ENCODE measurements at regions not wholly inside any gene's neighbourhood (a gene's known extent, or its start where the extent isn't known, plus 50 kb on each side); places are given as distances from the start of the nearest gene placed in this dataset.

DNA sequence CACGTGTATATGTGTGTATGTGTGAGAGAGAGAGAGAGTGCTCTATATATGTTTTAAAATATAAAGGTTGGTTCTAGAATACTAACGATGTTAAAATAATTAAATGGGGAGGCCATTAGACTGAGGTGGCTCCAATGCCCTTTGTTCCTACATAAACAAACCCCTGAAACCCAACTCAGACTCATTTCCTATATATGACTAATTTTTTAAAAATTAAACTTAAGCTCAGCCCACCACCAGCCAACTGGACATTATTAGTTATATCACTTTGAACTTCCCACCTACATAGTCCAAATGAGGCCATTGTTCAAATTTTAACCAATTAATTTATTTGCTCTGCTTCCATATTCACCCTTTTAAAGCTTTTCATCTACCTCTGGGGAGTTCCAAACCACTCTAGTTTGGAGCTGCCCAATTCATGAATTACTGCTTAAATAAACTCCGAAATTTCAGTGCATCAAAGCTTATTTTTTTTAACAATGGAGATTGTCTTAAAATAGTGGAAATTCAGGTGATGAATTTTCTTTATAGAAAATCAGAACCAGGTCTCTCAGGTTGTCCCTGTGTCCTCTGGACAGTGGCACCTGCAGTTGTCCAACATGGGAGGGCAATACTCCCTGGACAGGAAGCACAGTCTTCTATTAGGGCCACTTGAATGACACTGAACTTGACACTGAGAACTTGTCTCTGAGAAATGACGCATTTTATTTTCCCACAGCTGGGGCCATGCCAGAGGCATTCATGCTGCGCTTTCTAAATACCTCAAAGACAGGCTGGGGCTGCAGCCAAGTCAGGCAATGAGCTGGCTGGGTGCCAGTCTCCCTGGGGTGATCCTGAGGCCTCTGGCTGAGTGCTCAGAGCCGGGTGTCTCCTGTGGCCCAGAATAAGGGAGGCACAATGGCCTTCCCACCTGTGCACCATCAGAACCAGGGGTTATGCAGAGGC lies 109.5 kb upstream of the TMEM72 start:
- no peak overlapping the region for H3K4me2 ChIP-seq (ENCODE audit: low read depth, low read length, poor library complexity, severe bottlenecking)
- no peaks in the 10 kb centered on the region for H4K20me1 ChIP-seq (ENCODE audit: low read depth, low read length)
- no peaks in the 10 kb centered on the region for H3K9me3 ChIP-seq (ENCODE audit: insufficient read depth, low read length)
- no peak overlapping the region for H3K4me3 ChIP-seq (ENCODE audit: insufficient read depth, low read length, poor library complexity, severe bottlenecking)
- no peaks in the 10 kb centered on the region for H3K79me2 ChIP-seq (ENCODE audit: insufficient read depth, low read length)
- no peaks in the 10 kb centered on the region for H3K9me2 ChIP-seq (replicated peaks; ENCODE audit: insufficient read depth, low read length)
- H3K36me3 ChIP-seq (ENCODE audit: low read length) = no peaks in the 10 kb centered on the region
- no peaks in the 10 kb centered on the region for H3K27me3 ChIP-seq (ENCODE audit: low read length)
- no peak overlapping the region for H3K27ac ChIP-seq (ENCODE audit: low read depth, low read length)
- TF ChIP-seq, protein P1, sequence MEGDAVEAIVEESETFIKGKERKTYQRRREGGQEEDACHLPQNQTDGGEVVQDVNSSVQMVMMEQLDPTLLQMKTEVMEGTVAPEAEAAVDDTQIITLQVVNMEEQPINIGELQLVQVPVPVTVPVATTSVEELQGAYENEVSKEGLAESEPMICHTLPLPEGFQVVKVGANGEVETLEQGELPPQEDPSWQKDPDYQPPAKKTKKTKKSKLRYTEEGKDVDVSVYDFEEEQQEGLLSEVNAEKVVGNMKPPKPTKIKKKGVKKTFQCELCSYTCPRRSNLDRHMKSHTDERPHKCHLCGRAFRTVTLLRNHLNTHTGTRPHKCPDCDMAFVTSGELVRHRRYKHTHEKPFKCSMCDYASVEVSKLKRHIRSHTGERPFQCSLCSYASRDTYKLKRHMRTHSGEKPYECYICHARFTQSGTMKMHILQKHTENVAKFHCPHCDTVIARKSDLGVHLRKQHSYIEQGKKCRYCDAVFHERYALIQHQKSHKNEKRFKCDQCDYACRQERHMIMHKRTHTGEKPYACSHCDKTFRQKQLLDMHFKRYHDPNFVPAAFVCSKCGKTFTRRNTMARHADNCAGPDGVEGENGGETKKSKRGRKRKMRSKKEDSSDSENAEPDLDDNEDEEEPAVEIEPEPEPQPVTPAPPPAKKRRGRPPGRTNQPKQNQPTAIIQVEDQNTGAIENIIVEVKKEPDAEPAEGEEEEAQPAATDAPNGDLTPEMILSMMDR (IDR thresholded peaks at IDR 0.05; ENCODE audit: insufficient read depth, low read length, poor library complexity, severe bottlenecking) = no peak
- TF ChIP-seq EZH2phosphoT487 (conservative IDR thresholded peaks at IDR 0.05; ENCODE audit: low read length) = no peak
- H3K9ac ChIP-seq (ENCODE audit: low read length) = no peak overlapping the region
- no peaks in the 10 kb centered on the region for H3F3A ChIP-seq (ENCODE audit: insufficient read depth)
- no peak overlapping the region for H2AFZ ChIP-seq (ENCODE audit: low read depth, low read length, severe bottlenecking)

DNA sequence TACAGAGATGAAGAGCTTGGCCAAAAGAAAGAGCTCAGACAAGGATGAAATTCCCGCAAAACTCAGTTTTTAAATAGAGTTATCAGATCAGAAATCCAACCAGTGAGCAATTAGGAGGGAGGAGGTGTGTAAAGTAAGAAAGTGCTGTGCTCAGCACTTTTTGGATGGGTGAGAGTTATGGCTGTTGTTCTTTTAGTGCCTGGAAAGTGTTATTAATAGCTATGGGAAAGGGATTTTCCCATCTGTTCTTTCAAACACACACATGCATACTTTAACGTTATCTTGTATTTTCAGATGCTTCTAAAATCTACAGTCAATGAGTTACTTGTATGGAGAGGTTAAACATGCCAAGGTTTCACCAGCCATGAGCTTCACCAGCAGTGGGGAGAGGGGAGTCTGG lies 107.3 kb upstream of the TMEM72 start:
- no peak overlapping the region for H3K27ac ChIP-seq (ENCODE audit: low read depth, low read length)
- no peak overlapping the region for H3K4me3 ChIP-seq (ENCODE audit: insufficient read depth, low read length, poor library complexity, severe bottlenecking)
- no peak overlapping the region for H3K4me2 ChIP-seq (ENCODE audit: low read depth, low read length, poor library complexity, severe bottlenecking)
- no peaks in the 10 kb centered on the region for H3F3A ChIP-seq (ENCODE audit: insufficient read depth)
- TF ChIP-seq, protein P1 (IDR thresholded peaks at IDR 0.05; ENCODE audit: insufficient read depth, low read length, poor library complexity, severe bottlenecking) = no peak
- TF ChIP-seq EZH2phosphoT487 (conservative IDR thresholded peaks at IDR 0.05; ENCODE audit: low read length) = no peak
- H3K27me3 ChIP-seq (ENCODE audit: low read length) = no peaks in the 10 kb centered on the region
- H2AFZ ChIP-seq (ENCODE audit: low read depth, low read length, severe bottlenecking) = no peak overlapping the region
- H4K20me1 ChIP-seq (ENCODE audit: low read depth, low read length) = no peaks in the 10 kb centered on the region
- H3K79me2 ChIP-seq (ENCODE audit: insufficient read depth, low read length) = no peaks in the 10 kb centered on the region
- no peaks in the 10 kb centered on the region for H3K36me3 ChIP-seq (ENCODE audit: low read length)
- H3K9ac ChIP-seq (ENCODE audit: low read length) = no peak overlapping the region
- no peaks in the 10 kb centered on the region for H3K9me3 ChIP-seq (ENCODE audit: insufficient read depth, low read length)
- H3K9me2 ChIP-seq (replicated peaks; ENCODE audit: insufficient read depth, low read length) = no peaks in the 10 kb centered on the region

DNA sequence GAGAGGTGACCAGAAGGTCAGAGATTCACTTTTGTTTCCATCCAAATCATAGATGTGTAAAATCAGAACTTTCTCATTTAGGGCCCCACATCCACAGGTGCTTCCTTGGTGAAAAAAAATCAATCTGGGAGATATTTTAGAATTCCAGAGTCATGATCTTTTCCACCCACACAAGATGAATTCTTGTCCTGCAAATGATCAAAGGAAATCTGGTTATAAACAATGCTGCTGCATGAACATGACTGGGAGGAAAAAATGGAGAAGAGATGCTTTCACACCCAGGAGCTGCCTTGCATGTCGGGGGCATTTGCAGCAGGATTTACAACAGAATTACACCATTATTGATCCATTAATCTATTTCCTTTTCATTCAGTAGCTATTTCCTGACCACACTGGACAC lies 106.5 kb upstream of the TMEM72 start:
- Histone ChIP-seq H3K4me2 (ENCODE audit: low read depth, low read length, poor library complexity, severe bottlenecking) (no peak overlapping the region), H3K9ac (ENCODE audit: low read length) (no peak overlapping the region), H3K9me2 (replicated peaks; ENCODE audit: insufficient read depth, low read length) (no peaks in the 10 kb centered on the region), H3K36me3 (ENCODE audit: low read length) (no peaks in the 10 kb centered on the region), H3F3A (ENCODE audit: insufficient read depth) (no peaks in the 10 kb centered on the region), H2AFZ (ENCODE audit: low read depth, low read length, severe bottlenecking) (no peak overlapping the region), H3K27ac (ENCODE audit: low read depth, low read length) (no peak overlapping the region), H3K9me3 (ENCODE audit: insufficient read depth, low read length) (no peaks in the 10 kb centered on the region), H3K27me3 (ENCODE audit: low read length) (no peaks in the 10 kb centered on the region), H3K79me2 (ENCODE audit: insufficient read depth, low read length) (no peaks in the 10 kb centered on the region), H3K4me3 (ENCODE audit: insufficient read depth, low read length, poor library complexity, severe bottlenecking) (no peak overlapping the region), H4K20me1 (ENCODE audit: low read depth, low read length) (no peaks in the 10 kb centered on the region)
- TF ChIP-seq EZH2phosphoT487 (conservative IDR thresholded peaks at IDR 0.05; ENCODE audit: low read length) = no peak
- TF ChIP-seq, protein P1 (IDR thresholded peaks at IDR 0.05; ENCODE audit: insufficient read depth, low read length, poor library complexity, severe bottlenecking) = no peak
